CD4-positive, alpha-beta T cell (primary cell): ENCODE measurements at regions not wholly inside any gene's neighbourhood (a gene's known extent, or its start where the extent isn't known, plus 50 kb on each side); places are given as distances from the start of the nearest gene placed in this dataset.

Experiments used
- ATAC-seq: fragments of 200-7000 bp; cut with Tn5 transposase; one replicate; pipeline ENCODE4 v1.10.0; 2022; ENCODE audit warnings: mild to moderate bottlenecking; ENCODE audit not compliant: poor library complexity
- CTCF ChIA-PET: fragments of 350-600 bp; sonication (Branson Sonifier 250); formaldehyde crosslinking; loops from one replicate; lab custom pipeline; 2021; ENCODE audit warnings: antibody characterized with exemption, inconsistent platforms; lab: Charles Lee
- POLR2A ChIA-PET: fragments of 350-600 bp; sonication (Branson Sonifier 250); formaldehyde crosslinking; loops from one replicate; lab custom pipeline; 2021; ENCODE audit warnings: antibody characterized with exemption, inconsistent platforms; lab: Charles Lee
- DNase-seq, 14 experiments: peaks; one replicate each; pipeline ENCODE4 v3.0.0-alpha.2; 2013 to 2020; ENCODE audit warnings: mixed read lengths in 2 of 14
- H3K27ac ChIP-seq, 2 donors: one replicate each; pipeline versions ENCODE4 v1.5.1 to v1.7.0; 2013; ENCODE audit warnings: low read length in 2 of 2, low read depth in 1 of 2, mild to moderate bottlenecking in 1 of 2
- H3K27me3 ChIP-seq, 2 experiments: 1 replicate in 1 of 2; 2 replicates in 1 of 2; pipeline versions ENCODE4 v1.6.1 to v1.7.0; 2013; ENCODE audit warnings: low read length in 2 of 2, control low read depth in 1 of 2, mild to moderate bottlenecking in 1 of 2, moderate library complexity in 1 of 2; ENCODE audit not compliant: insufficient read depth in 2 of 2, control insufficient read depth in 1 of 2
- H3K36me3 ChIP-seq: one replicate; pipeline ENCODE4 v1.6.1; 2013; ENCODE audit warnings: low read length, control low read depth; ENCODE audit not compliant: insufficient read depth
- H3K4me1 ChIP-seq: one replicate; pipeline ENCODE4 v1.6.1; 2013; ENCODE audit warnings: low read length, control low read depth; ENCODE audit not compliant: insufficient read depth
- H3K4me3 ChIP-seq: one replicate; pipeline ENCODE4 v1.5.1; 2013; ENCODE audit warnings: mild to moderate bottlenecking, low read length, moderate library complexity
- H3K9me3 ChIP-seq, 2 experiments: 1 replicate in 1 of 2; 2 replicates in 1 of 2; pipeline versions ENCODE4 v1.6.1 to v1.7.0; 2013; ENCODE audit warnings: low read length in 2 of 2, mild to moderate bottlenecking in 2 of 2, control low read depth in 1 of 2, moderate library complexity in 1 of 2; ENCODE audit not compliant: control insufficient read depth in 1 of 2, insufficient read depth in 1 of 2
- H3K27ac Mint-ChIP-seq: one replicate; pipeline ENCODE4 v1.8.0; 2020; ENCODE audit warnings: mixed read lengths
- H3K27me3 Mint-ChIP-seq: one replicate; pipeline ENCODE4 v1.8.0; 2021; ENCODE audit warnings: mixed read lengths
- H3K36me3 Mint-ChIP-seq: one replicate; pipeline ENCODE4 v1.8.0; 2021; ENCODE audit warnings: low read depth, mixed read lengths
- H3K4me1 Mint-ChIP-seq: one replicate; pipeline ENCODE4 v1.8.0; 2021; ENCODE audit warnings: low read depth, mixed read lengths
- H3K4me3 Mint-ChIP-seq: one replicate; pipeline ENCODE4 v1.8.0; 2020; ENCODE audit warnings: mild to moderate bottlenecking, mixed read lengths
- H3K9me3 Mint-ChIP-seq: one replicate; pipeline ENCODE4 v1.8.0; 2020; ENCODE audit warnings: mixed read lengths
- intact Hi-C, 2 experiments: fragments of 100-400 bp; cut with DNase I in 1 of 2; cut with micrococcal nuclease in 1 of 2; formaldehyde crosslinking; loops; one replicate each; pipeline versions ENCODE4 v1.15.1 to v1.9.0; 2023 to 2025; cut with DNase I, micrococcal nuclease
- TF ChIP-seq, protein P1 (sequence below): fragments of 200-600 bp; IDR thresholded peaks from one replicate; pipeline ENCODE4 v1.8.0; 2022; ENCODE audit warnings: antibody characterized with exemption, mild to moderate bottlenecking

DNA sequence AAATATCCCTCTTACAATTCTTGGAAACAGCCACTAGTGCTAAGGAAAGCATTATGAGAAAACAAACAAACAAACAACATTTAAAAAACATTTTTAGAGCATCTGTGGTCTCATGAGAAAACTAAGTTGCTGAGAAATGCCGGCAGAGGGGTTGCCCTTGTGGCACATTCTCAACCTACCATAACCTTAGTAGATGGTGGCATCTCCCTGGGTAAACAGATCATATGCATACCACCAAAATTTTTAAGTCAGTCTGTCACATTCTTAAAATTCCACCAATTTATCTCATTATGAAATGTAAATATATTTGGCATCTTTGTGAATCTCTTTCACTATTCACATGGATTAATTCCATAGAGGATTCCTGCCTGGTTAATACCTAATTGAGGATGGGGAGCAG lies 575.7 kb upstream of the MARCKS start:
- Histone ChIP-seq H3K27ac (no peak overlapping the region), H3K36me3 (no peaks in the 10 kb centered on the region), H3K4me3 (no peak overlapping the region), H3K4me1 (no peaks in the 10 kb centered on the region), H3K27me3 (no peaks in the 10 kb centered on the region), H3K9me3 (peaks cover 0 to 3% of the 10 kb centered on the region in 2 experiments)
- intact Hi-C loops, result no loop called here
- ChIA-PET POLR2A (no interaction called here), CTCF (no interaction called here)
- Mint-ChIP-seq H3K9me3 (peaks cover 5% of the 10 kb centered on the region), H3K27me3 (no peaks in the 10 kb centered on the region), H3K36me3 (no peaks in the 10 kb centered on the region), H3K4me1 (no peaks in the 10 kb centered on the region), H3K27ac (no peak overlapping the region), H3K4me3 (no peak overlapping the region)
- ATAC-seq (no peak), DNase-seq (no peak)
- TF ChIP-seq, protein P1, sequence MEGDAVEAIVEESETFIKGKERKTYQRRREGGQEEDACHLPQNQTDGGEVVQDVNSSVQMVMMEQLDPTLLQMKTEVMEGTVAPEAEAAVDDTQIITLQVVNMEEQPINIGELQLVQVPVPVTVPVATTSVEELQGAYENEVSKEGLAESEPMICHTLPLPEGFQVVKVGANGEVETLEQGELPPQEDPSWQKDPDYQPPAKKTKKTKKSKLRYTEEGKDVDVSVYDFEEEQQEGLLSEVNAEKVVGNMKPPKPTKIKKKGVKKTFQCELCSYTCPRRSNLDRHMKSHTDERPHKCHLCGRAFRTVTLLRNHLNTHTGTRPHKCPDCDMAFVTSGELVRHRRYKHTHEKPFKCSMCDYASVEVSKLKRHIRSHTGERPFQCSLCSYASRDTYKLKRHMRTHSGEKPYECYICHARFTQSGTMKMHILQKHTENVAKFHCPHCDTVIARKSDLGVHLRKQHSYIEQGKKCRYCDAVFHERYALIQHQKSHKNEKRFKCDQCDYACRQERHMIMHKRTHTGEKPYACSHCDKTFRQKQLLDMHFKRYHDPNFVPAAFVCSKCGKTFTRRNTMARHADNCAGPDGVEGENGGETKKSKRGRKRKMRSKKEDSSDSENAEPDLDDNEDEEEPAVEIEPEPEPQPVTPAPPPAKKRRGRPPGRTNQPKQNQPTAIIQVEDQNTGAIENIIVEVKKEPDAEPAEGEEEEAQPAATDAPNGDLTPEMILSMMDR, result no peak

DNA sequence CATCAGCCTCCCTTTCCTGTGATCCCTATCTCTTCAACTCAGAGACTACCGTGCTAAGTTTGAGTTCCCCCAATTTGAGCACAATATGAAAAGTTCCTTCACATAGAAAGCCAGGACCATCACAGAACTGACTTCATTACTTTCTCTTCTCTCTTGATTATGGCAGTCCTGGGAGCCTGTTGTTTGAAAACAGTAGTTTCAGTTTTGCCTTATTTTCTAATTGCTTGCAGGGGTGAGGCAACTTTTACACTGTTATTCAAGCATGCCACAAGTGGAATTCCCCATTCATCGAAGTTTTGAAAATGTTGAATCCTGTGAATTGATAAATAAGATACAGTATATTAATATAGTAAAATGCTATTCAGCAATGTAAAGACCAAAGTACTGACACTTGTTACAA lies 569.7 kb upstream of the MARCKS start:
- no peak overlapping the region for H3K4me3 ChIP-seq
- no peak overlapping the region for H3K27ac ChIP-seq
- Mint-ChIP-seq H3K4me3 (no peak overlapping the region), H3K36me3 (no peaks in the 10 kb centered on the region), H3K9me3 (peaks cover 9% of the 10 kb centered on the region), H3K4me1 (no peaks in the 10 kb centered on the region), H3K27ac (no peak overlapping the region), H3K27me3 (no peaks in the 10 kb centered on the region)
- no peaks in the 10 kb centered on the region for H3K27me3 ChIP-seq
- ATAC-seq (no peak), DNase-seq (no peak)
- H3K9me3 ChIP-seq, result peaks cover 0 to 12% of the 10 kb centered on the region in 2 experiments
- intact Hi-C loops, result no loop called here
- ChIA-PET CTCF (no interaction called here), POLR2A (no interaction called here)
- TF ChIP-seq, protein P1, result no peak
- H3K4me1 ChIP-seq, result no peaks in the 10 kb centered on the region
- no peaks in the 10 kb centered on the region for H3K36me3 ChIP-seq

DNA sequence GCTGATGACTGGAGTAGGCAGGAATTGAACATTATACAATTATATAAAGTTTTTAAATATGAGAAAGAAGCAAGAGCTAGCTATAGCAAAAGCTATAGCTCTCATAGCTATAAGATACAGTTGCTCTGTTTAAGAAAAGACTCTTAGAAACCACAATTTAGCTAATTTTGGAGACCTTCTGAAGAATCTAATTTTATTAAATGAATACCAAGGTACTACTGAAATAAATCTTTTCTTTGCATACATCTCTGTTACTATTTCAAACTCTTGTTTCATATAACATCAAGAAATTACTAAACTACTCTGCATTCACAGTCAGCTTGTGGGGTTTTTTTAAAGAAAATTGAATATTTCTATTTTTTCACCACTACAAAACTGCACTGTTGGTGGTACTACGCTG lies 568.7 kb upstream of the MARCKS start:
- peaks cover 0 to 12% of the 10 kb centered on the region in 2 experiments for H3K9me3 ChIP-seq
- H3K27ac ChIP-seq, result no peak overlapping the region
- no peaks in the 10 kb centered on the region for H3K27me3 ChIP-seq
- DNase-seq (no peak), ATAC-seq (no peak)
- no peak overlapping the region for H3K4me3 ChIP-seq
- Mint-ChIP-seq H3K27ac (no peak overlapping the region), H3K9me3 (peaks cover 9% of the 10 kb centered on the region), H3K4me3 (no peak overlapping the region), H3K4me1 (no peaks in the 10 kb centered on the region), H3K36me3 (no peaks in the 10 kb centered on the region), H3K27me3 (no peaks in the 10 kb centered on the region)
- no peaks in the 10 kb centered on the region for H3K36me3 ChIP-seq
- TF ChIP-seq, protein P1, result no peak
- ChIA-PET CTCF (no interaction called here), POLR2A (no interaction called here)
- intact Hi-C loops, result no loop called here
- H3K4me1 ChIP-seq, result no peaks in the 10 kb centered on the region
